ENCODE measurements at regions not wholly inside any gene's neighbourhood (a gene's known extent, or its start where the extent isn't known, plus 50 kb on each side); places are given as distances from the start of the nearest gene placed in this dataset.

- no peak overlapping the region for H3K27ac Mint-ChIP-seq
- H3K4me3 Mint-ChIP-seq (ENCODE audit: low read depth): no peak overlapping the region
Measured at GRCh38 chr2:129262934-129263333, 716.5 kb upstream of the RAB6C start.

GRCh38 chr2:129263939-129264338 lies 715.5 kb upstream of the RAB6C start:
- H3K27me3 Mint-ChIP-seq: peaks cover 2% of the 10 kb centered on the region
- DNase-seq (ENCODE audit: low spot score, unreplicated experiment): no peak
- H3K9me3 Mint-ChIP-seq (ENCODE audit: low read depth): peaks cover 22% of the 10 kb centered on the region
- H3K36me3 Mint-ChIP-seq (ENCODE audit: insufficient read depth): no peaks in the 10 kb centered on the region
- no peaks in the 10 kb centered on the region for H3K4me1 Mint-ChIP-seq (ENCODE audit: low read depth)
- no peak for TF ChIP-seq CTCF (IDR thresholded peaks at IDR 0.05; ENCODE audit: unreplicated experiment)
- no peak overlapping the region for H3K4me3 Mint-ChIP-seq (ENCODE audit: low read depth)
- no peak overlapping the region for H3K27ac Mint-ChIP-seq

More at GRCh38 chr2:129262934-129263333, 716.5 kb upstream of the RAB6C start:
- H3K9me3 Mint-ChIP-seq (ENCODE audit: low read depth): peaks cover 23% of the 10 kb centered on the region
- TF ChIP-seq CTCF (IDR thresholded peaks at IDR 0.05; ENCODE audit: unreplicated experiment): no peak
- peaks cover 2% of the 10 kb centered on the region for H3K27me3 Mint-ChIP-seq
- no peak for DNase-seq (ENCODE audit: low spot score, unreplicated experiment)
- no peaks in the 10 kb centered on the region for H3K4me1 Mint-ChIP-seq (ENCODE audit: low read depth)
- H3K36me3 Mint-ChIP-seq (ENCODE audit: insufficient read depth): peaks cover 3% of the 10 kb centered on the region

GRCh38 chr2:129267559-129267958 lies 711.9 kb upstream of the RAB6C start:
- H3K9me3 Mint-ChIP-seq (ENCODE audit: low read depth): peaks cover 32% of the 10 kb centered on the region
- H3K27ac Mint-ChIP-seq: no peak overlapping the region
- no peaks in the 10 kb centered on the region for H3K4me1 Mint-ChIP-seq (ENCODE audit: low read depth)
- peaks cover 2% of the 10 kb centered on the region for H3K27me3 Mint-ChIP-seq
- TF ChIP-seq CTCF (IDR thresholded peaks at IDR 0.05; ENCODE audit: unreplicated experiment): no peak
- no peak for DNase-seq (ENCODE audit: low spot score, unreplicated experiment)
- H3K4me3 Mint-ChIP-seq (ENCODE audit: low read depth): no peak overlapping the region
- H3K36me3 Mint-ChIP-seq (ENCODE audit: insufficient read depth): peaks cover 4% of the 10 kb centered on the region

GRCh38 chr2:129273266-129274037 lies 706.0 kb upstream of the RAB6C start:
- TF ChIP-seq CTCF (IDR thresholded peaks at IDR 0.05; ENCODE audit: unreplicated experiment): no peak
- H3K27me3 Mint-ChIP-seq: peaks cover 4% of the 10 kb centered on the region
- no peak for DNase-seq (ENCODE audit: low spot score, unreplicated experiment)
- no peak overlapping the region for H3K4me3 Mint-ChIP-seq (ENCODE audit: low read depth)
- peaks cover 8% of the 10 kb centered on the region for H3K4me1 Mint-ChIP-seq (ENCODE audit: low read depth)
- no peak overlapping the region for H3K27ac Mint-ChIP-seq
- peaks cover 4% of the 10 kb centered on the region for H3K36me3 Mint-ChIP-seq (ENCODE audit: insufficient read depth)
- peaks cover 17% of the 10 kb centered on the region for H3K9me3 Mint-ChIP-seq (ENCODE audit: low read depth)

- peaks cover 4% of the 10 kb centered on the region for H3K27me3 Mint-ChIP-seq
- H3K36me3 Mint-ChIP-seq (ENCODE audit: insufficient read depth): peaks cover 4% of the 10 kb centered on the region
- H3K4me3 Mint-ChIP-seq (ENCODE audit: low read depth): no peak overlapping the region
- DNase-seq (ENCODE audit: low spot score, unreplicated experiment): no peak
- H3K27ac Mint-ChIP-seq: no peak overlapping the region
- peaks cover 8% of the 10 kb centered on the region for H3K4me1 Mint-ChIP-seq (ENCODE audit: low read depth)
- peaks cover 16% of the 10 kb centered on the region for H3K9me3 Mint-ChIP-seq (ENCODE audit: low read depth)
- no peak for TF ChIP-seq CTCF (IDR thresholded peaks at IDR 0.05; ENCODE audit: unreplicated experiment)
Measured at GRCh38 chr2:129274038-129274415, 705.4 kb upstream of the RAB6C start.
